ENCODE measurements at regions not wholly inside any gene's neighbourhood (a gene's known extent, or its start where the extent isn't known, plus 50 kb on each side); places are given as distances from the start of the nearest gene placed in this dataset.

DNA sequence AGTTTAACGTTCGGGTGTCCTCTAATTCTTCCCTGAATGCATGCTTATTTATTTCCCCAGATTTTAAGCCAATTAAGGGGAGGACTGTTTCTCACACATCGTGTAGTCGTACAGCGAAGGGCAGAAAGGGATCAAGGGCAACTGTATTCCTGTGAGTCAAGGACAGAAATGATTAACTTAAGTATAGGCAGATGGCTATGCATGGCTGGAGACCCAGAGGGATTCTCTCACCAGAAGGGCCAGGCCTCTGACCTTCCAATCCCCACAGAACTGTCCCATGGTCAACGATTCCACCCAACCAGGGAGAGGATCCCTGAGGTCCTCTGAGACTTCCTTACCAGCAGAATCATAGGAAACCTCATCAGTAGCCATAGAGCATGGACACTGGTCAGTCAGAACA is 161.8 kb upstream of the MAP1B start:
- Histone ChIP-seq H3K27ac (ENCODE audit: low read depth in 1 of 2, low read length in 2 of 2) (no peak overlapping the region), H3K9ac (ENCODE audit: low read depth in 1 of 2, low read length in 2 of 2) (no peak overlapping the region), H3K4me3 (ENCODE audit: low read depth in 1 of 3, low read length in 3 of 3) (no peak overlapping the region), H3K36me3 (ENCODE audit: control insufficient read depth in 4 of 4, insufficient read depth in 3 of 4, low read depth in 1 of 4, low read length in 3 of 4) (no peaks in the 10 kb centered on the region), H3K9me3 (ENCODE audit: control insufficient read depth in 4 of 4, low read length in 3 of 4) (peaks cover 0 to 13% (median 6%) of the 10 kb centered on the region in 4 donors), H3K27me3 (ENCODE audit: control insufficient read depth in 4 of 4, insufficient read depth in 4 of 4, low read length in 3 of 4) (no peaks in the 10 kb centered on the region), H3K4me1 (ENCODE audit: control insufficient read depth in 4 of 4, insufficient read depth in 4 of 4, low read length in 3 of 4) (no peaks in the 10 kb centered on the region)
- TF ChIP-seq TAF1 (conservative IDR thresholded peaks at IDR 0.05): no peak
- TF ChIP-seq GABPA (IDR thresholded peaks at IDR 0.05 in 1 of 2, conservative IDR thresholded peaks at IDR 0.05 in 1 of 2): no peak
- TF ChIP-seq EGR1 (IDR thresholded peaks at IDR 0.05; ENCODE audit: low read depth in 2 of 2): no peak
- TF ChIP-seq HNF4A (conservative IDR thresholded peaks at IDR 0.05): no peak
- no peak for TF ChIP-seq JUND (IDR thresholded peaks at IDR 0.05)
- no peak for TF ChIP-seq HNF4G (IDR thresholded peaks at IDR 0.05)
- TF ChIP-seq MAX (IDR thresholded peaks at IDR 0.05): no peak
- TF ChIP-seq FOXA1 (IDR thresholded peaks at IDR 0.05): no peak
- TF ChIP-seq, protein P1, sequence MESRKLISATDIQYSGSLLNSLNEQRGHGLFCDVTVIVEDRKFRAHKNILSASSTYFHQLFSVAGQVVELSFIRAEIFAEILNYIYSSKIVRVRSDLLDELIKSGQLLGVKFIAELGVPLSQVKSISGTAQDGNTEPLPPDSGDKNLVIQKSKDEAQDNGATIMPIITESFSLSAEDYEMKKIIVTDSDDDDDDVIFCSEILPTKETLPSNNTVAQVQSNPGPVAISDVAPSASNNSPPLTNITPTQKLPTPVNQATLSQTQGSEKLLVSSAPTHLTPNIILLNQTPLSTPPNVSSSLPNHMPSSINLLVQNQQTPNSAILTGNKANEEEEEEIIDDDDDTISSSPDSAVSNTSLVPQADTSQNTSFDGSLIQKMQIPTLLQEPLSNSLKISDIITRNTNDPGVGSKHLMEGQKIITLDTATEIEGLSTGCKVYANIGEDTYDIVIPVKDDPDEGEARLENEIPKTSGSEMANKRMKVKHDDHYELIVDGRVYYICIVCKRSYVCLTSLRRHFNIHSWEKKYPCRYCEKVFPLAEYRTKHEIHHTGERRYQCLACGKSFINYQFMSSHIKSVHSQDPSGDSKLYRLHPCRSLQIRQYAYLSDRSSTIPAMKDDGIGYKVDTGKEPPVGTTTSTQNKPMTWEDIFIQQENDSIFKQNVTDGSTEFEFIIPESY (IDR thresholded peaks at IDR 0.05): no peak
- TF ChIP-seq, protein P2, sequence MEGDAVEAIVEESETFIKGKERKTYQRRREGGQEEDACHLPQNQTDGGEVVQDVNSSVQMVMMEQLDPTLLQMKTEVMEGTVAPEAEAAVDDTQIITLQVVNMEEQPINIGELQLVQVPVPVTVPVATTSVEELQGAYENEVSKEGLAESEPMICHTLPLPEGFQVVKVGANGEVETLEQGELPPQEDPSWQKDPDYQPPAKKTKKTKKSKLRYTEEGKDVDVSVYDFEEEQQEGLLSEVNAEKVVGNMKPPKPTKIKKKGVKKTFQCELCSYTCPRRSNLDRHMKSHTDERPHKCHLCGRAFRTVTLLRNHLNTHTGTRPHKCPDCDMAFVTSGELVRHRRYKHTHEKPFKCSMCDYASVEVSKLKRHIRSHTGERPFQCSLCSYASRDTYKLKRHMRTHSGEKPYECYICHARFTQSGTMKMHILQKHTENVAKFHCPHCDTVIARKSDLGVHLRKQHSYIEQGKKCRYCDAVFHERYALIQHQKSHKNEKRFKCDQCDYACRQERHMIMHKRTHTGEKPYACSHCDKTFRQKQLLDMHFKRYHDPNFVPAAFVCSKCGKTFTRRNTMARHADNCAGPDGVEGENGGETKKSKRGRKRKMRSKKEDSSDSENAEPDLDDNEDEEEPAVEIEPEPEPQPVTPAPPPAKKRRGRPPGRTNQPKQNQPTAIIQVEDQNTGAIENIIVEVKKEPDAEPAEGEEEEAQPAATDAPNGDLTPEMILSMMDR (IDR thresholded peaks at IDR 0.05; ENCODE audit: low read depth, low read length, missing input control): no peak
- no peak for TF ChIP-seq SP1 (IDR thresholded peaks at IDR 0.05)
- no peak for TF ChIP-seq RXRA (IDR thresholded peaks at IDR 0.05)
- WGBS: 83% methylated on average over 6 of the region's 6 CpGs
- no peak for DNase-seq (ENCODE audit: low spot score)

DNA sequence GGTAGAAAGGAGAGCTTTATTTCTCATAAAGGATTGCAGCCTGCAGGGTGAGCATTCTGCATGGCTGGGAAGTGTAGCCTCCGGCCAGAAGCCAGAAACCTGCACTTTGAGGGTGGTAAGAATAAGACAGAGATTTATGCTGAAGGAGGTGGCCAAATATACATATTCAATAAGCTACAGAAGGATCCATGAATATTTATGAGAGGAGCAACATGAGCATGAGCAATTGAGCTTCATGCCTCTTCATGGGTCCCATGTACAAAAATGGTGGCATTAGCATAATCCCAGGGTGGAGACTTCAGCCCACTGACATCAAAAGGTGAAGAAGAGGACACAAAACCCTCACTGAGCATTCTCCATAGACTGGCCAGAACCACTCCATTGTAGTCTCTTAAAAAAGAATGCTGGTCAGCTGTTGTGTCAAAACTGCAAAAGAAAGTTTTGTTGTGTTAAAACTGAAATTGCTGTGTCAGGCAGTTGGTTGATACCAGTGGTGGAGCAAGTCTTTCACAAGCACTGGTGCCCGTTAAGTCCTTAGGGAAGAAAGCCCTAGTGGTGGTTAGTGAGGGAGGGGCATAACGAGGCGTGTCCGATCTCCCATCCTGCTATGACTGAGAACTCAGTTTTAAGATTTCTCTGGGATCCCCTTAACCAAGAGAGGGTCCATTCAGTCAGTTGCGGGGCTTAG is 160.8 kb upstream of the MAP1B start:
- 96% methylated on average over 6 of the region's 6 CpGs for WGBS
- TF ChIP-seq ATF3 (IDR thresholded peaks at IDR 0.05) (no peak), HNF4A (conservative IDR thresholded peaks at IDR 0.05) (no peak), RAD21 (IDR thresholded peaks at IDR 0.05) (no peak), GABPA (IDR thresholded peaks at IDR 0.05 in 1 of 2, conservative IDR thresholded peaks at IDR 0.05 in 1 of 2) (no peak), FOXA1 (IDR thresholded peaks at IDR 0.05) (no peak), YY1 (IDR thresholded peaks at IDR 0.05) (no peak)
- no peak for DNase-seq (ENCODE audit: low spot score)
- H3K4me3 ChIP-seq (ENCODE audit: low read depth in 1 of 3, low read length in 3 of 3): no peak overlapping the region
- H3K36me3 ChIP-seq (ENCODE audit: control insufficient read depth in 4 of 4, insufficient read depth in 3 of 4, low read depth in 1 of 4, low read length in 3 of 4): no peaks in the 10 kb centered on the region
- H3K27ac ChIP-seq (ENCODE audit: low read depth in 1 of 2, low read length in 2 of 2): no peak overlapping the region
- peaks cover 0 to 13% (median 6%) of the 10 kb centered on the region in 4 donors for H3K9me3 ChIP-seq (ENCODE audit: control insufficient read depth in 4 of 4, low read length in 3 of 4)
- H3K9ac ChIP-seq (ENCODE audit: low read depth in 1 of 2, low read length in 2 of 2): no peak overlapping the region
- H3K27me3 ChIP-seq (ENCODE audit: control insufficient read depth in 4 of 4, insufficient read depth in 4 of 4, low read length in 3 of 4): no peaks in the 10 kb centered on the region
- no peaks in the 10 kb centered on the region for H3K4me1 ChIP-seq (ENCODE audit: control insufficient read depth in 4 of 4, insufficient read depth in 4 of 4, low read length in 3 of 4)
